NB4 (cell line): ENCODE measurements at regions not wholly inside any gene's neighbourhood (a gene's known extent, or its start where the extent isn't known, plus 50 kb on each side); places are given as distances from the start of the nearest gene placed in this dataset.

ENCODE experiments used
- CTCF ChIP-seq: IDR thresholded peaks from one replicate; pipeline ENCODE4 v1.5.1; 2012; ENCODE audit warnings: low read depth, low read length
- POLR2A ChIP-seq: IDR thresholded peaks from 2 replicates; pipeline ENCODE4 v1.6.1; 2011; ENCODE audit warnings: mild to moderate bottlenecking; ENCODE audit not compliant: insufficient read length; ENCODE audit errors: extremely low read depth

DNA sequence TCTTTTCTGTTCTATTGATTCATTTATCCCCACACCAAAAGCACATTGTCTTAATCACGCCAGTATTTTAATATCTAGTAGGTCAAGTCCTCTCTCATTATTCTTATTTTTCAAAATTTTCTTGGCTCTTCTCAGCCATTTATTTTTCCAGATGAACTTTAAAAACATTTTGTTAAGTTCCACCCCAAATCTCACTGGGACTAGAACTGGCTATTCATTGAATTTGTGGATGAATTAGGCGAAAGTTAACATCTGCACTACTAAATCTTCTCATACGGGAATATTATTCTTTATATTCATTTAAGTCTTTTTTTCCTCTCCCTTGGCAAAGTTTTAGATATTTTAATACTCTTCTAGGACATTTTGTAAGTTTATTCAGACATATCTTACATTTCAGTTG, 295.2 kb upstream of the MGMT start:
- TF ChIP-seq POLR2A (no peak), CTCF (no peak)
